Mesenchymal stem cell (in vitro differentiated cells and primary cell): ENCODE measurements at regions not wholly inside any gene's neighbourhood (a gene's known extent, or its start where the extent isn't known, plus 50 kb on each side); places are given as distances from the start of the nearest gene placed in this dataset.

ENCODE experiments used
- DNase-seq: peaks from one replicate; pipeline ENCODE4 v3.0.0-alpha.2; 2013
- H2AFZ ChIP-seq: one replicate; pipeline ENCODE4 v1.6.1; 2013; ENCODE audit warnings: low read depth, mild to moderate bottlenecking, control low read depth, inconsistent platforms, low read length, moderate library complexity
- H2AK5ac ChIP-seq: 2 replicates; pipeline ENCODE4 v1.6.1; 2013; ENCODE audit warnings: low read length, moderate library complexity, mild to moderate bottlenecking, inconsistent platforms; ENCODE audit not compliant: severe bottlenecking
- H2BK120ac ChIP-seq: one replicate; pipeline ENCODE4 v1.6.1; 2013; ENCODE audit warnings: low read depth, mild to moderate bottlenecking, inconsistent platforms, low read length, moderate library complexity
- H2BK12ac ChIP-seq, 2 experiments: one replicate each; pipeline ENCODE4 v1.6.1; 2013; ENCODE audit warnings: inconsistent platforms in 2 of 2, low read length in 2 of 2, mild to moderate bottlenecking in 2 of 2, moderate library complexity in 2 of 2, control low read depth in 1 of 2
- H2BK15ac ChIP-seq: one replicate; pipeline ENCODE4 v1.6.1; 2013; ENCODE audit warnings: mild to moderate bottlenecking, low read depth, inconsistent platforms; ENCODE audit not compliant: poor library complexity, severe bottlenecking
- H2BK5ac ChIP-seq: 2 replicates; pipeline ENCODE4 v1.6.1; 2013; ENCODE audit warnings: low read depth, mild to moderate bottlenecking, low read length, control low read depth, inconsistent platforms; ENCODE audit not compliant: poor library complexity, severe bottlenecking
- H3K14ac ChIP-seq, 2 experiments: one replicate each; pipeline ENCODE4 v1.6.1; 2013; ENCODE audit warnings: inconsistent platforms in 2 of 2, low read length in 2 of 2, control low read depth in 1 of 2, mild to moderate bottlenecking in 1 of 2, moderate library complexity in 1 of 2
- H3K18ac ChIP-seq, 2 experiments: one replicate each; pipeline ENCODE4 v1.6.1; 2013; ENCODE audit warnings: inconsistent platforms in 2 of 2, low read length in 2 of 2, control low read depth in 1 of 2, low read depth in 1 of 2, mild to moderate bottlenecking in 1 of 2
- H3K23ac ChIP-seq, 2 experiments: one replicate each; pipeline ENCODE4 v1.6.1; 2013; ENCODE audit warnings: inconsistent platforms in 2 of 2, low read length in 2 of 2, mild to moderate bottlenecking in 2 of 2, moderate library complexity in 2 of 2, control low read depth in 1 of 2
- H3K27ac ChIP-seq: 2 replicates; pipeline ENCODE4 v1.5.1; 2013; ENCODE audit warnings: mild to moderate bottlenecking, moderate library complexity, low read length, control low read depth, inconsistent platforms; ENCODE audit not compliant: poor library complexity, severe bottlenecking
- H3K27me3 ChIP-seq, 2 experiments: 2 replicates each; pipeline versions ENCODE4 v1.6.1 to v1.7.0; 2013; ENCODE audit warnings: low read length in 2 of 2, mild to moderate bottlenecking in 2 of 2, moderate library complexity in 2 of 2, control low read depth in 1 of 2, inconsistent platforms in 1 of 2; ENCODE audit not compliant: control insufficient read depth in 1 of 2, insufficient read depth in 1 of 2
- H3K36me3 ChIP-seq, 2 experiments: 2 replicates each; pipeline versions ENCODE4 v1.6.1 to v1.7.0; 2013; ENCODE audit warnings: low read length in 2 of 2, control low read depth in 1 of 2, inconsistent platforms in 1 of 2, low read depth in 1 of 2, mild to moderate bottlenecking in 1 of 2; ENCODE audit not compliant: insufficient read depth in 2 of 2, control insufficient read depth in 1 of 2
- H3K4ac ChIP-seq, 2 experiments: one replicate each; pipeline ENCODE4 v1.6.1; 2013; ENCODE audit warnings: inconsistent platforms in 2 of 2, low read length in 2 of 2, mild to moderate bottlenecking in 2 of 2, moderate library complexity in 2 of 2, control low read depth in 1 of 2, low read depth in 1 of 2
- H3K4me1 ChIP-seq: 2 replicates; pipeline ENCODE4 v1.6.1; 2013; ENCODE audit warnings: low read depth, low read length, control low read depth; ENCODE audit not compliant: control insufficient read depth, insufficient read depth
- H3K4me2 ChIP-seq: 2 replicates; pipeline ENCODE4 v1.6.1; 2013; ENCODE audit warnings: low read length, mild to moderate bottlenecking, inconsistent platforms; ENCODE audit not compliant: poor library complexity, severe bottlenecking
- H3K4me3 ChIP-seq, 2 experiments: 2 replicates each; pipeline versions ENCODE4 v1.5.1 to v1.7.0; 2013; ENCODE audit warnings: low read length in 2 of 2, mild to moderate bottlenecking in 2 of 2, control low read depth in 1 of 2, low read depth in 1 of 2; ENCODE audit not compliant: insufficient read depth in 1 of 2
- H3K79me1 ChIP-seq: replicated peaks from 2 replicates; pipeline ENCODE4 v1.6.1; 2013; ENCODE audit warnings: mild to moderate bottlenecking, control low read depth, low read length, inconsistent platforms; ENCODE audit not compliant: poor library complexity, severe bottlenecking
- H3K9ac ChIP-seq: 2 replicates; pipeline ENCODE4 v1.7.0; 2013; ENCODE audit warnings: mild to moderate bottlenecking, low read length, moderate library complexity
- H3K9me3 ChIP-seq: 2 replicates; pipeline ENCODE4 v1.7.0; 2013; ENCODE audit warnings: mild to moderate bottlenecking, low read length; ENCODE audit not compliant: control insufficient read depth
- H4K8ac ChIP-seq: one replicate; pipeline ENCODE4 v1.6.1; 2013; ENCODE audit warnings: inconsistent platforms, mild to moderate bottlenecking, low read length, moderate library complexity
- H4K91ac ChIP-seq: one replicate; pipeline ENCODE4 v1.6.1; 2013; ENCODE audit warnings: mild to moderate bottlenecking, low read length, inconsistent platforms
- WGBS: methylation state at CpG from one replicate; pipeline ENCODE4 v1.1.7; 2013; ENCODE audit warnings: mixed read lengths; 5-methylcytosine and 5-hydroxymethylcytosine counted together

- peaks cover 3% of the 10 kb centered on the region for H3K9me3 ChIP-seq
- H3K36me3 ChIP-seq: no peaks in the 10 kb centered on the region
- H3K18ac ChIP-seq: no peak overlapping the region
- no peak overlapping the region for H2AFZ ChIP-seq
- no peak overlapping the region for H3K4me3 ChIP-seq
- H3K79me1 ChIP-seq: no peaks in the 10 kb centered on the region
- peaks cover 26 to 28% of the 10 kb centered on the region in 2 experiments for H3K27me3 ChIP-seq
- 59% methylated on average over 3 of the region's 3 CpGs for WGBS
- no peak overlapping the region for H2BK5ac ChIP-seq
- no peak overlapping the region for H2BK120ac ChIP-seq
- no peak for DNase-seq
- no peaks in the 10 kb centered on the region for H3K4me1 ChIP-seq
- H2BK15ac ChIP-seq: no peak overlapping the region
- H3K23ac ChIP-seq: no peak overlapping the region
- H3K14ac ChIP-seq: no peak overlapping the region
- no peak overlapping the region for H3K9ac ChIP-seq
- no peak overlapping the region for H3K27ac ChIP-seq
- no peak overlapping the region for H2AK5ac ChIP-seq
- H4K91ac ChIP-seq: no peak overlapping the region
- no peak overlapping the region for H3K4me2 ChIP-seq
- H2BK12ac ChIP-seq: no peak overlapping the region
- H3K4ac ChIP-seq: no peak overlapping the region
- no peak overlapping the region for H4K8ac ChIP-seq
These were observed 83.4 kb downstream of the SETD4 start for GRCh38 chr21:35976929-35977328.

DNA sequence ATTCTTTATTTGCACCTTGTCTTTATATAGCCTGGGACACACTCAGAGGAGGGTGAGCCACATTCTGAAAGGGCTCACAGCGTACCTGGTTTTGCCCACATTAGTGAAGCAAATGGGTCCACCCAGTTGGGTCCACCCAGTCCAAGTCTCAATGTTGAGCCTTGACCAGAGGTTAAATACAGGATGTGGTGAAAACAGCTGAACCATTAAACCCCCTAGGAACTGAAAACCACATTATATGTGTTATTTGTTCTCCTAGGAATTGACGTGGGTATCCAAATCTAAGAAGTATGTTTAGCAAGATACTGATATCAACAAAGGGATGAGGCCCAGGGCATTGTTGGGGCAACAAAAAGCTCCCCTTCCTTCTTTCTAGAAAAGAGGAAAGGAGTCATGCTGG is 83.8 kb downstream of the SETD4 start:
- 73% methylated on average over 2 of the region's 2 CpGs for WGBS
- no peaks in the 10 kb centered on the region for H3K4me1 ChIP-seq
- H3K9me3 ChIP-seq: peaks cover 3% of the 10 kb centered on the region
- no peak overlapping the region for H3K4me3 ChIP-seq
- no peak for DNase-seq
- no peak overlapping the region for H2BK12ac ChIP-seq
- H3K27me3 ChIP-seq: peaks cover 23 to 24% of the 10 kb centered on the region in 2 experiments
- H3K14ac ChIP-seq: no peak overlapping the region
- no peak overlapping the region for H4K91ac ChIP-seq
- no peak overlapping the region for H3K9ac ChIP-seq
- H2BK5ac ChIP-seq: no peak overlapping the region
- no peaks in the 10 kb centered on the region for H3K79me1 ChIP-seq
- no peak overlapping the region for H3K27ac ChIP-seq
- no peak overlapping the region for H2BK120ac ChIP-seq
- no peak overlapping the region for H3K4ac ChIP-seq
- H3K23ac ChIP-seq: no peak overlapping the region
- no peak overlapping the region for H2AK5ac ChIP-seq
- no peak overlapping the region for H2BK15ac ChIP-seq
- no peaks in the 10 kb centered on the region for H3K36me3 ChIP-seq
- H4K8ac ChIP-seq: no peak overlapping the region
- H2AFZ ChIP-seq: no peak overlapping the region
- no peak overlapping the region for H3K4me2 ChIP-seq
- H3K18ac ChIP-seq: no peak overlapping the region

GRCh38 chr21:35974775-35975174 is 85.6 kb downstream of the SETD4 start:
- Histone ChIP-seq H3K18ac (no peak overlapping the region), H2BK5ac (no peak overlapping the region), H4K8ac (no peak overlapping the region), H3K79me1 (no peaks in the 10 kb centered on the region), H2BK120ac (no peak overlapping the region), H3K36me3 (no peaks in the 10 kb centered on the region), H3K4me2 (no peak overlapping the region), H3K9ac (no peak overlapping the region), H2AK5ac (no peak overlapping the region), H2AFZ (no peak overlapping the region), H3K27ac (no peak overlapping the region), H2BK15ac (no peak overlapping the region), H2BK12ac (no peak overlapping the region), H3K4me3 (no peak overlapping the region), H3K9me3 (peaks cover 3% of the 10 kb centered on the region), H3K23ac (no peak overlapping the region), H3K27me3 (peaks cover 21 to 23% of the 10 kb centered on the region in 2 experiments), H4K91ac (no peak overlapping the region), H3K4ac (no peak overlapping the region), H3K4me1 (no peaks in the 10 kb centered on the region), H3K14ac (no peak overlapping the region)
- WGBS: 90% methylated on average over 11 of the region's 11 CpGs
- no peak for DNase-seq

GRCh38 chr21:35971824-35972223 is 88.5 kb downstream of the SETD4 start:
- H3K9me3 ChIP-seq: no peaks in the 10 kb centered on the region
- no peak overlapping the region for H3K4me3 ChIP-seq
- H2BK120ac ChIP-seq: no peak overlapping the region
- no peak overlapping the region for H3K4me2 ChIP-seq
- WGBS: 60% methylated on average over 1 of the region's 1 CpG
- no peak overlapping the region for H3K18ac ChIP-seq
- H3K14ac ChIP-seq: no peak overlapping the region
- no peak overlapping the region for H4K91ac ChIP-seq
- DNase-seq: no peak
- no peak overlapping the region for H3K9ac ChIP-seq
- no peaks in the 10 kb centered on the region for H3K4me1 ChIP-seq
- H2BK15ac ChIP-seq: no peak overlapping the region
- no peak overlapping the region for H2BK12ac ChIP-seq
- no peaks in the 10 kb centered on the region for H3K79me1 ChIP-seq
- no peak overlapping the region for H2AK5ac ChIP-seq
- H3K27ac ChIP-seq: no peak overlapping the region
- H4K8ac ChIP-seq: no peak overlapping the region
- no peak overlapping the region for H2AFZ ChIP-seq
- H3K23ac ChIP-seq: no peak overlapping the region
- no peaks in the 10 kb centered on the region for H3K36me3 ChIP-seq
- no peak overlapping the region for H2BK5ac ChIP-seq
- H3K27me3 ChIP-seq: peaks cover 12 to 15% of the 10 kb centered on the region in 2 experiments
- no peak overlapping the region for H3K4ac ChIP-seq
